Retina (tissue), 1 donor: ENCODE measurements at regions not wholly inside any gene's neighbourhood (a gene's known extent, or its start where the extent isn't known, plus 50 kb on each side); places are given as distances from the start of the nearest gene placed in this dataset.
"Not testable (repeated sequence)": the region's sequence is repeated elsewhere in the genome, so short reads cannot be mapped to it uniquely, and the experiment has no call there.

ENCODE experiments used
- DNase-seq: peaks from one replicate; pipeline ENCODE4 v3.0.0-alpha.2; 2016

DNA sequence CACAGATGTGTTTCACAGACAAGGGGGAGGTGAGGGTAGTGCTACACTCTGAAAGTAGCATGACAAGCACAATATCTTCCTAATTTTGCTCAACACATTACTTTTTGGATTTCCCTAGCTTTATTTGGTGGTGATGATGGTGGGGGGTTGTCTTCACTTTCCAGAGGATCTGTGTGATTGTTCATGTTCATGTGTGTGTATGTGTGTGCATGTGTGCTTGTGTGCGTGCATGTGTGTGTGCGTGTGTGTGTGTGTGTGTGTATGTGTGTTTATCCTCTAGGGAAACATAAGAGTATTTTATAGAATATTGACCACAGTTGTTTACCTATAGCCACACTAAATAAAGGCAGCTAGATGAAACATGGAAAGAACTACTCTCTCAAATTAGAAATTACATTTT, 183.8 kb upstream of the EYA4 start:
- no peak for DNase-seq

DNA sequence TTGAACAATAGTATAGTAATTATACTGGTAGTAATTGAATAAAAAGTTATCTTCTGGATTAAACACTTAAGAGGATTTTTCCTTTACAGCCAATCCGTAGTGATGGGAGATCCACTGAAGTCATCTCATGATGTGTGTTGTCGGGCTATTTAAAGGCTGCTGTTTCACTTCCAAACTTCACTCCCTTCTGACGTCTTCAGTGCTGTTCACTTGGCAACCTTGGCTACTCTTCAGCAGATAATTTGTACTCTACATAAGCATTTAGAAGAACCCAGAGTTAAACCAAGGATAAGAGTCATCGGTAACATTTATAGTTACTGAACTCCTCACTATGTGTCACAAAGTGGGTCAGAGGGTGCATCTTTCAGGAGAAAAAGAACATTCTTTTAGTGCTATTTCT, 179.1 kb upstream of the EYA4 start:
- no peak for DNase-seq

DNA sequence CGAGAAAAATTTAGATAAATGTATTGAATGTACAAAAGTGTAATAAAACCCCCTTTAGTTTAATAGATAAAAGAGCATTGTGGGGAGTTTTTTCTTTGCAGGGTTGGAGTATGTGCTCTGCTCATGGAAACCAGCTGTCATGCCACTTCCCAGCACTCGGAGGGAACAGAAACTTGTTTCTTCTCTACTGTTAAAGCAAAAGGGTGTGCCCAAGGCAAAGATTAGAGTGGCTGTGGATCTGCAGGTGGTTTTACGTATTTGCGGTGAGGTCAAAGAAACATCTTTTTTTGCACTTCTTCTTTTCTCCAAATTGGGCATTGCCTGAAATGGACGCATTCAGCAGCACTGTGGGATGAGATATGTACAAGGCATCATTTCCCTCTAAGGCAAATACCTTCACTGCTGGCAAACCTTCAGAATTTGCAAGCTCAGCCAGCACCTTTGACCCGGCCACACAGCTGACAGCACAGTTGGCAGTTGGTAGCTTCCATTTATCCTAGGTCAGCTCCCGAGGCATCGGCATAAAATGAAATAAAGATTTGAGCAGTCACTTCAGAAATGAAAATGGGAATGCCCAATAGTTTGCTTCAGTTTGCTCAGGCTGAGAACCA, 178.4 kb upstream of the EYA4 start:
- DNase-seq, result no peak

DNA sequence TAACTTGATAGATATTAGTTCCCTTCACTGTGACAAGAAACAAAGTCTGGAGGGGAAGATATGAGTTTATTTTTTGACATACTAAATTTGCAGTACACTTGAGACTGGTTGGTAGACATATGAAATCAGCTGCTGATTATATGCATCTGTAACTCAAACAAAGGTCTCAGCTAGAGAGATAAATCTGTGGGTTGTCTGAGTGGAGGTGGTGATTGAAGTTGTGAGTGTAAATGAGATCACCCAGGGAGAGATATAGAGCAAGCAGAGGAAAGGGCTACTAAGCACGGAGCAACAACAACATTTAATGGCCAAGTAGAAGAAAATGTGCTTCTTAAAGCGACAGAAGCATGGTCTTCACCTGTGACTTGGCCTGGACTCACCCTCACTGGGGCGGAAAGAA, 173.2 kb upstream of the EYA4 start:
- no peak for DNase-seq

DNA sequence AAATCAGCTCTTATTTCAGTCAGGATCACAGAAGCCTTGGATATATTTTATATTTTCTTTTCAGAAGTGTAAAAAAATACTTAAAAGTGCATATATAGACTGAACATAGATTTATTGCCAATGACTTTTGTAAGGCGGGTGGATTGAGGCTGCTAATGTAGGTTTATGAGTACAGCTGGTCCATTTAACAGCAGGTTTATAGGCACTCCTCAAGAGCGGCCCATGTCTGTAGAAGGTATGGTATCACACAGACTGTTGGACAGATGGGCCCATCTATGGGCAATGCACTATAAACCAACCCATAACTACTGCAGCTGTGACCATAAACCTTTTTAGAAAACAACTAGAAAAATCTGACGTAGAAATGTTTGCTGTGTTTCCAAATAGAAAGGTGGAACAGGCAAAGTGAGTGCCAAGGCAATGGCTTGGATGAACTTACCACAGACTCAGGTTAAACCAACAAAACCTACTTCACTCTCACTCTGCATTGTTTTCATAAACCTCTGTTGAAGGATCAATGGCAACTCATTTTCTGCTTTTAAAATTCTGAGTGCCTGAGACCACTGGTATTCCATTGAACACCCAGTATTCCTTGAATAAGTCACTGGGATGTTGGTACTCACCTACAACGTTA, 170.6 kb upstream of the EYA4 start:
- no peak for DNase-seq

DNA sequence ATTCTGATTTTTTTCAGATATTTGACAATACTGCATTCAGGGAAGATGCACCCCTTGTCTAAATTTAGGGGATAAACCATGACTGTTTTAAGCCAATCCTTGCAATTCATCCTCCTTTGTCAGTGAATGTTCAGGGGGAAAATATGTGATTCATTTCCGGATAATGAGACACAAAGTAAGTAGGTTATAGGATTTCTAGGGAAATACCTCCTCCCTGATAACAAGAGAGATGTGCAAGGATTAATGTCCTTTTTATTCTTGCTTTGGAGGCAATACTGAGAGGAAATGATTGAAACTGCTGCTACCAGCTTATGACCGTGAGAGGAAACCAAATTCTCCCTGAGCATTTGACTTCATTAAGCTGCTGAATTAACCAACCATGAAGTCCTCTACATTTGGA, 161.3 kb upstream of the EYA4 start:
- no peak for DNase-seq

DNA sequence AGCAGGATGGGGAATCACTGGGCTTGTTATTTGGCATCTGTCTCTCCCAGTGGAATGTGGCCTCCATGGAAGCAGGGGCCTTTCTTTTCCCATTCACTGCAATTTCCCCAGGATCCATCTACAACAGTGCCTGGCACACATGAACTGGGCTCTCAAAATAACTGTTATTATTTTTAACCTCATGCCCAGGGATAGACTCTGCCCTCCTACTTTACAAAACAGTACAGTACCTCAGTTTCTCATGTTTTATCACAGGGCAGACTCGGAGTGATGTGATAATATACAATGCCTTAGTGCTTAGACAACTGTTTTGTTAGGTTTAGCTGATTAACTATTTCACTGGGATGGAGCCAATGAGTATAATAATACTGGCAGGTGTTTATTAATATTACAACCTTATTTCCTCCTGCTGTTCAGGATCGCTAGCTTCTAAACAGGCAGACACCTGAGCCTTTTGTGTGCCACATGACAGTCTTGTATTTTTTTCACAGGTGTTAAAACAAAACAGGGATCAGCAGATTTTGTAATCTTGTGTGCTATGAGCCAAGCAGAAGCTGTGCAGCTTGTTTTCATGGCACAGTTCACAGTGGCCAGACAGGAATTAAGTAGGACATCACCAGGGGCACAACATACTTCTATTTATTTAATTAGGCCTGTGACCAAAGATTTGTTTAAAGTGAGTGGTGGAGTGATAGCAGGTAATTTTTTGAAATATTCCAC, 157.7 kb upstream of the EYA4 start:
- DNase-seq, result no peak

DNA sequence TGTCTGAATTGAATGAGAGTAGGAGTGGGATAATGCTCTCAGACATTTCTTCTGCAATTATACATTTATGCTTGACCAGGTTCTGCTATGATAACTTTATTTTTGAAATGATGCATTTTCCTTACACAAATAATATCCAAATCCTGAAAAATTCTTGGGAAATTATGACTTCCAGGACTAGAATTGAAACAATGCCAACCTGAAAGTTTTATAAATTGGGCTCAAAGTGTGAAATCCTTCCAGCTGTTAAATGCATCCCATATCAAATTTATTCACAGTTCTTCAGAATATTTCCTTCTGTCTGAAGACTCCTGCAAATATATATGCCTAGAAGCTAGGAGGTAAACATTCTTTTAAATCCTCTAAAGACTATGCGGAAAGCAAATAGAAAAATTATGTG, 155.7 kb upstream of the EYA4 start:
- no peak for DNase-seq

DNA sequence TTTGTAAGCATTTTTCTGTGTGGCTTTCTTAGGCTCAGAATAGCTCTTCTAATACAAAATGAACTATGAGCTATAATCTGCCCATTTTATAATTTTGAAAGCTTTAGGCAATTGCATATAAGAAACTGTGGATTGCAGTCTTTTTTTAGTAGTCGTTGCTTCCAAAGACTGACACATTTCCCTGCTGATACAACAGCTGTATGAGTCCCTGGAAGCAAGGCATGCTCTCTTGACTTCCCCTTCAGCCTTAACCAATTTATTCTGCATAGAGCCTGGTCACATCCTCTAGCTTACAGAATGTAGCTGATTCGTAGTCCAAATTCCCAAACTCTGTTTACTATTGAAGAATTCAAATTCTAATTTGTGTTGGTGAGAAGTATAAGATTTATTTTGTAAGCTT, 155.3 kb upstream of the EYA4 start:
- no peak for DNase-seq

DNA sequence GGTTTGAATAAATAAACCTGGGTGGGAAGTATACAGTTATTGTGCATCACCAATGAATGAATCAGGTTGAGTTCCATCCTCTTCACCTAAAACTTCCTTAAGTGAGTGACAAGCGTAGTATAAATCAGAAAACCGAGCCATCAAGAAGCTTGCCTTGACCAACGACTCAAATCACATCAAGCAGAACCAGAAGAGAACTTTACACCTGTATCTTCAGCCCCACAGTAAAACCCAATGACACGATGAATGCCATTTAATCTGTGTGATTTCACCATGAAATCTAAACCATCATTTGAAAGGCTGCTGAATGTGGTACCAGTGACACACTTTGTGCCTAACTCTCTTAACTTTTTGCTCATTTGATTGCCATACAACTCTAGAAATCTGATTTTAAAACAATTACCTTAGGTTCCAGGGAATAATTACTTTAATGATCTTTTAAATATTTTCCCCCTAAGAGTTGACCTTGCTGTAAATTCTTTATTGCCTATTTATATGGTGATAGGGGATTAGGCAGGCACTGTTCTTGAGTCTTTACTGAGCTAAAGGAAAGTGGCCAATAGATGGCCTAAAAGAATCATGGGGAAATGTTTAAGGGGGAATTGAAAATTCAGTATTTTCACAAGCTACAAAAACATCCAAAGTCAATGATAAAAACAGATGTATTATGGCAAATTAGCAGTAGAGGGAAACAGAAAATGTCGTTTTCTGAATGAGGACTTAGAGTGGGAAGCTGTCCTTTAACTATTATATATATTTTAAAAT, 152.0 kb upstream of the EYA4 start:
- DNase-seq, result no peak

DNA sequence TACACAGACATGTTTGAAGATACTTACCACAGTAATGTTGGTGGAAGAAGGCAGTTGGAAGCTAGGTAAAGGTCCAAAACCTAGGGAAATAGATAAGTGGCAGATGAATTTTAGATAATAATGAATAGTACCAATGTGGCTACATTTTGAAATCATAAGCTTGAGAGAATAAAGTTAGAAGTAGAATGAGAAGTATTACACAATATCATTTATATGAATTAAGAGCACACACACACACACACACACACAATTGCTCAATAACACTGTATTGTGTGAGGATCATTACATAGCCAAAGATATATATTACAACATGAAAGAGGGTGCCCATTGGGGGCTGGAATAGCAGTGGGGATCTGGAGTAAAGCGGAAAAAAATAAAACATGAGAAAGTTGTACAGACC, 149.0 kb upstream of the EYA4 start:
- no peak for DNase-seq

DNA sequence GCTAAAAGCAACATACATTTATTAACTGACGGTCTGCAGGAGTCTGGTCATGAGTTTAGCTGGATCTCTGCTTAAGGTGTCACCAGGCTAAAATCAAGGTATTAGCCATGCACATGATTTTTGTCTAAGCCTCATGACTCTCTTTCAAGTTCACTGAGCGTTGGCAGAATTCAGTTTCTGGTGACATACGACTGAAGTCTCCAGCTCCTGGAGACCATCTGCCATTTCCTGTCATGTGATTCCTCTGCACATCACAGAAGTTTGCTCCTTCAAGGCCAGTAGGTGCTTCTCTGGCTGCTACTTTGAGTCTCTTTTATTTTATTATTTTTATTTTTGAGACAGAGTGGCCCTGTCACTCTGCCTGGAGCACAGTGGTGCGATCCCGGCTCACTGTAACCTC, 148.4 kb upstream of the EYA4 start:
- DNase-seq, result no peak

DNA sequence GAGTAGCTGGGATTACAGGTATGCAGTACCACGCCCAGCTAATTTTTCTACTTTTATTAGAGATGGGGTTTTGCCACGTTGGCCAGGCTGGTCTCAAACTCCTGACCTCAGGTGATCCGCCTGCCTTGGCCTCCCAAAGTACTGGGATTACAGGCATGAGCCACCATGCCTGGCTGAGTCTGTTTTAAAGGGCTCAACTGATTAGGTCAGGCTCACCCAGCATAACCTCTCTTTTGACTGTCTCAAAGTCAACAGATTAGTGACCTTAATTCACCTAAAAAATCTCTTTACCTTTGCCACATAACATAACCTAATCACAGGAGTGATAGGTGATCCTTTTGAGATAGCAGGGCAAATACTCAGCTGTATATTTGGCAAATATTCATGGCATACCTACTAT, 147.9 kb upstream of the EYA4 start:
- DNase-seq, result not testable (repeated sequence)

DNA sequence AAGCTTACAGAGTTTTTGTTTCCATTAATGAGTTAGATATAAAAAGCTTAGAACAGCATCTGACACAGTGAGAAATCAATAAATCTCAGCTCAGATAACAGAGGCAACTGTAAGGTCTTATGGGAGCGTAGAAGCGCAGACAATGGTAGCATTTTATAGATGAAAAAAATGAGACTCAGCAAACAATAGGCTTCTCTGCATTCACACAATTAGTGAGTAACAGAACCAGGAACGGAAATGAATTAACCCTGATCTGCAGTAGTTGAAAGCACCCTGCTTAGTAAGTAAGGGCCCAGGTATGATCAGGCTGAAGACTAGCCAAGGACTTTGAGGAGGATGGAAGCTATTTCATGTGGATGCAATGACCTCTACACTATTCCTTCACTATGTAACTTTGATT, 147.2 kb upstream of the EYA4 start:
- no peak for DNase-seq

DNA sequence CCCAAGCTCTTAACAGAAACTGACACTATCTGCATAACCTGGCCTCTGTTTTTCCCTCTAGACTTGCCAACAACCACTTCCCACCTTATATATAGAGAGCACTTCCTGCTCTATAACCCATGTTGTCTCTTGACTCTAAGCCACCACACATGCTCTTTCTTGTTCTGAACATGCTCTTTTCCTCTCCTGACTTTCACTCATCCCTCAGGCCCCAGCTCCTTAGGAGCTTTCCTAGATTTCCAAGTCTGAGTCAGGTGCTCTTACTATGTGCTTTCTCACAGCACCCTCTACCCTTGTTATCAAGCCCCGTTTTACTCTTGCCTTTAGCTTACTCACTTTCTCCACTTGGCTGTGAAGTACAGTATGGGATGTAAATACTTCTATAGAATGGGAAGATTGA, 143.9 kb upstream of the EYA4 start:
- no peak for DNase-seq

DNA sequence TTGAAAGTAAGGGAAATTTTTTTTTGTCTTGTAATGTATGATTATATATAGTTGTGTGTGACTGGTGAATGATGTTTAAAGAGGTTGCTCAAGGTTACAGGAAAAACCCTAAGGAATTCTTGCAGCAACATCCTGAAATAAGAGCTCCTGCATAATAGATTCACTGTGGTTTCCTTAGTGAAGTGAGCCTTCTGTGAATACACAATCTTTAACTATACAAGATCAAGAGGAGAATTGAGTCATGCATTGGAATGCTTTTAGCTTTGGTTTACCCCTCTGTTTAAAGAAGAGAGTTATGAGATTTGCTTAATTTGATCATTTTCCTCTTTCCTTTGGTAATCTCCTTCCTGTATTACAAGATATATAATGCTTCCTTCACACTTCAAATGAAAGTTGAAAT, 141.6 kb upstream of the EYA4 start:
- DNase-seq, result no peak

DNA sequence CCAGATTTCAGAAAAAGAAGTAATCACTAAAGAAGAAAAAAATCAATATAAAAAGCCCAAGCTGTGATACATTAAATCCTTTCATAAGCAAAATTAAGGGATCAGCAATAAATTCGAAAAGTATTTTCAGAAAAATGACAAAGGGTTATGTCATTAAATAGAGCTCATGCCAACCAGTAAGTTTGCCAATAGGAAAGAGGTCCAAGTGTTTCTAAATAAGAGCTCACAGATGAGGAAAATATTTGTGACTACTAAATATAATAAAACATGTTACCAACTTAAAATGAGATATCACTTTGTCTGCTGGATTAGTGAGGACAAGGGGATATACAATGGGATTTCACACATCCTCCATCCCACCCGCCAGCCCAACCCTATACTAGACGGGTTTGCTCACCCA, 140.3 kb upstream of the EYA4 start:
- DNase-seq, result no peak

DNA sequence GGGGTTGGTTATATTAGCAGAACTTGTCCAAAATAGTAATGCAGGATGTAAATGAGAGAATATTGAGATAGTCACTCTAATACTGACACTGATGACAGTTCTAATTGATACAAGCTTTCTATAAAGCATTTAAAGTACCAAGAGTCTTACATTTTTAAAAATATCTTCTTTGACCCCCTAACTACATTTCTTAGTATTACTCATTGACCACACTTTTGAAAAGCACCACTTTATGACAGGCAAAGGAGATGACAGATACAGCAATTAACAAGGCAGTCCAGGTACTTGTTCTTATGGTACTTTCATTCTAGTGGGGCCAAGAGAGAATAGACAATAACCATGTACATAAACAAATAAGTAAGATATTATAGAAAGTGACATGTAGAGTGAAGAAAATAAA, 139.4 kb upstream of the EYA4 start:
- no peak for DNase-seq

DNA sequence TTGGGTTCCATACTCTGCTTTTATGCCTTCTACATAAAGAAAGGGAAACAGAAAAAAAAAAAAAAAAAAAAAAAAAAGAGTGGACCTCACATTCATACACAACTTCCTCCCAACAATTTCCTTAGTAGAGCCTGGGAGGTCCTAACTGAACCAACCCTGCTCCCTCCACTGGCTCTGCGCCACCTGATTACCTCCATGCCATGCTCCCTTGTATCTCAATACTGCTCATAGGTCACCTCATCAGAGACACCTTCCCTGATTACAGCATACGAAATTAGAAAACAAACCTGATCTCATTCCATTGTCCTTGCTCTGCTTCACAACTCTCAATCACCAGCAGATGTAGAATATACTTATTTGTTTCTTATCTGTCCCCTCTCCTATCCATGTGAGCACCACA, 134.2 kb upstream of the EYA4 start:
- no peak for DNase-seq

DNA sequence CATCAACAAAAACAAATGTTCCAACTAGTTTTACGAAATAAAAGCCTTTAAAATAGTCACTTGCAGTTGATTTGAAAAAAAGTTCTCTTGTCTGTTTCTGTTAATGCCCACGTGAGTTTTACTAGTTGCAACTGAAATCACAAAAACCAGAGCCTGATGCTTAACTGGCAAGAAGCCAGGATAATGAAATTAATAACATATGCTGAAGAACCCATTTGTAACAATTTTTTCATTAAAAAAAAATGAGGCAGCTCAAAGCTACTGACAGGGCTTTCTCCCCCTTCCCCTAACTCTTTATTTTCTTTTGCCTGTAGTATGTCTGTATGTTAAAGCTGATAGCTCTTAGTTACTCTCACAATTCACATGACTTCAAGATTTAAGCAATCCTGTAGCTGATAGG, 132.7 kb upstream of the EYA4 start:
- DNase-seq, result no peak

DNA sequence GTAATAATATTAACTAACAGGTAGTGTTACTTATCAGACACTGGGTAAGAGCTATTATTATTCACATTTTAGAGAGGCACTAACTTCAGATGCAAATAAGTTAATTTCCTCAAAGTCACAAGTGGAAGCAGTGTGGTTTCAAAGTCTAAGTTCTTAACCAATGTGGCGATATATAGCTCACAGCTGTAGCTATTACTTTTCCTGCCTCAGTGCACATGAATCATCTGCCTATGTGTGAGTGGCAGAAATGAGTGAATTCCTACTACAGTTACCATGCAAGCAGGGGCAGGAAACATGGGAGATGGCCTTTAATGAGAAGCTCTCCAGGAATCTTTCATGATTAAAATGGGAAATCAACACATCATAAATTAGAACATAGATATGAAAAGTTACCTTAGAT, 126.2 kb upstream of the EYA4 start:
- DNase-seq, result no peak

DNA sequence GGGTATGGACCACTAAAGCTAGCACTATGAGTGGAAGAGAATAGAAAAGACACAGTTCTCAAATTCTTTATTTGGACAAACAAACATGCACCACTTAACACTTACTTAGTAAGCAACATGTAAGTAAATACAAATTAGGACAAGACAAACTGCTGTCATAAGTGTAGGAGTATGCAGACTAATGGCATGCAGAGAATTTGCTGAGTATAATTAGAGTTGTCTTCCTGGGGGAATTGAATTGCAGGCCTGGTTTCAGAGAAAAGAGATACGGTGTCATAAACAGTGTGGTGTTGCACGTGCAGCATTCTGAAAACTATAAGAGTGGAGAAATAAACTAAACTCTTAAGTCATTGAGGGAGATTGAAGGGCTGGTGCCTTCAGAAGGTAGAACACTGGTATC, 125.2 kb upstream of the EYA4 start:
- no peak for DNase-seq

DNA sequence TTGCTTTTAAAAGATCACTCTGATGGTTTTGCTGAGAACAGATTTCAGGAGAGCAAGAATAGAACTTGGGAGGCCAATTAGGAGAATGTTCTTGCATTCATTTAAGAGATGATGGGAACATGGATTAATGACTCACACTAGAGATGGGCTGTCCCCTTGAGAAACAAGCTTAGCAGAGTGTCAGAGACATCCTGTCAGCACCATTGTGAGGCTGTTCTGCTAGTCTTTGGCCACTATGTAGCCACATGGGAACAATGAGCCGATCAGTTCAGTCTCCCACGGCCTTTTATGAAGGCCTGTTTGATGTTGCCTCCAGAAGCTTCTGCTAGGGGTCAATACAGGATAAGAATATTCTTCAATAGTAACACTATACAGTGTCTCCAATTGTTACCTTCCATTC, 113.0 kb upstream of the EYA4 start:
- DNase-seq, result no peak

DNA sequence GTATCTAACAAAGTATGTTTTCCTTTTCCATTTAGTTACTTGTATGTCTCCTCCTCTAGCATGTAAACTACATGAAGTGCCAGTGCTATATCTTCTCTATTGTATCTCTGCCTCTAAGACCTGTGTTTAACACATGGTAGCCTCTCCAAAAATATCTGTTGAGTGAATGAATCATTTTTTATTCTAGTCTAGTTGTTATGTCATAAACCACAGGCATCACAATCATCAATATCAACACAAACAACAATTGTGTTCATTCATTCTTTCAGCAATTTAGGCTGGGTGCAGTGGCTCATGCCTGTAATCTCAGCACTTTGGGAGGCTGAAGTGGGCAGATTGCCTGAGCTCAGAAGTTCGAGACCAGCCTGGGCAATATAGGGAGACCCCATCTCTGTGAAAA, 111.6 kb upstream of the EYA4 start:
- DNase-seq, result no peak
